SK-N-SH treated with all-trans-retinoic acid at 6 μM for 48 hours (cell line): ENCODE measurements at regions not wholly inside any gene's neighbourhood (a gene's known extent, or its start where the extent isn't known, plus 50 kb on each side); places are given as distances from the start of the nearest gene placed in this dataset.

Source experiments
- ARNTL ChIP-seq: fragments of 450-650 bp; formaldehyde crosslinking; IDR thresholded peaks from 2 replicates; pipeline ENCODE4 v1.5.0; 2020; ENCODE audit warnings: low read depth, mild to moderate bottlenecking, moderate library complexity, borderline replicate concordance
- BACH2 ChIP-seq: fragments of 250-450 bp; sonication (Bioruptor Pico); IDR thresholded peaks from 2 replicates; pipeline ENCODE4 v1.9.0; 2021; ENCODE audit warnings: mild to moderate bottlenecking, borderline replicate concordance
- GLIS3 ChIP-seq: fragments of 250-450 bp; sonication (Bioruptor Pico); IDR thresholded peaks from 2 replicates; pipeline ENCODE4 v1.5.0; 2020; ENCODE audit warnings: mild to moderate bottlenecking, moderate library complexity
- PATZ1 ChIP-seq: fragments of 250-450 bp; sonication (Bioruptor Pico); IDR thresholded peaks from 2 replicates; pipeline ENCODE4 v1.8.0; 2020; ENCODE audit warnings: mild to moderate bottlenecking, moderate library complexity, borderline replicate concordance
- PPARA ChIP-seq: fragments of 250-450 bp; sonication (Bioruptor Pico); IDR thresholded peaks from 2 replicates; pipeline ENCODE4 v1.5.0; 2020; ENCODE audit warnings: mild to moderate bottlenecking, borderline replicate concordance
- RARB ChIP-seq: fragments of 250-450 bp; sonication (Bioruptor Pico); IDR thresholded peaks from 2 replicates; pipeline ENCODE4 v1.8.0; 2021; ENCODE audit warnings: mild to moderate bottlenecking, moderate library complexity
- ZC3H10 ChIP-seq: fragments of 250-450 bp; sonication (Bioruptor Pico); IDR thresholded peaks from 2 replicates; pipeline ENCODE4 v1.5.1; 2021; ENCODE audit warnings: mild to moderate bottlenecking, moderate library complexity
- ZFP3 ChIP-seq: fragments of 250-450 bp; sonication (Bioruptor Pico); IDR thresholded peaks from 2 replicates; pipeline ENCODE4 v1.5.0; 2020; ENCODE audit warnings: mild to moderate bottlenecking, moderate library complexity
- ZNF70 ChIP-seq: fragments of 450-650 bp; formaldehyde crosslinking; IDR thresholded peaks from 2 replicates; pipeline ENCODE4 v1.5.0; 2020; ENCODE audit warnings: mild to moderate bottlenecking, moderate library complexity

GRCh38 chr15:70414626-70415025 is 316.9 kb upstream of the TLE3 start:
- no peak for TF ChIP-seq ARNTL (CRISPR knock-in tag)
- no peak for TF ChIP-seq ZC3H10 (CRISPR knock-in tag)
- no peak for TF ChIP-seq PATZ1 (CRISPR knock-in tag)
- no peak for TF ChIP-seq ZFP3
- no peak for TF ChIP-seq PPARA (CRISPR knock-in tag)
- no peak for TF ChIP-seq RARB
- no peak for TF ChIP-seq GLIS3 (CRISPR knock-in tag)
- TF ChIP-seq ZNF70, result no peak
- TF ChIP-seq BACH2, result no peak
